Jurkat, Clone E6-1 (cell line): ENCODE measurements at regions not wholly inside any gene's neighbourhood (a gene's known extent, or its start where the extent isn't known, plus 50 kb on each side); places are given as distances from the start of the nearest gene placed in this dataset.
"Not testable (repeated sequence)": the region's sequence is repeated elsewhere in the genome, so short reads cannot be mapped to it uniquely, and the experiment has no call there.

Source experiments
- DNase-seq: peaks from one replicate; pipeline ENCODE4 v3.0.0-alpha.2; 2011; ENCODE audit warnings: low read depth, low spot score
- H3K4me3 ChIP-seq: 2 replicates; pipeline ENCODE4 v1.5.1; 2011; ENCODE audit warnings: mild to moderate bottlenecking, low read length, control low read depth, moderate library complexity

- no peak overlapping the region for H3K4me3 ChIP-seq
- DNase-seq: no peak
Measured at GRCh38 chr4:170231377-170231776, 141.6 kb upstream of the AADAT start.

DNA sequence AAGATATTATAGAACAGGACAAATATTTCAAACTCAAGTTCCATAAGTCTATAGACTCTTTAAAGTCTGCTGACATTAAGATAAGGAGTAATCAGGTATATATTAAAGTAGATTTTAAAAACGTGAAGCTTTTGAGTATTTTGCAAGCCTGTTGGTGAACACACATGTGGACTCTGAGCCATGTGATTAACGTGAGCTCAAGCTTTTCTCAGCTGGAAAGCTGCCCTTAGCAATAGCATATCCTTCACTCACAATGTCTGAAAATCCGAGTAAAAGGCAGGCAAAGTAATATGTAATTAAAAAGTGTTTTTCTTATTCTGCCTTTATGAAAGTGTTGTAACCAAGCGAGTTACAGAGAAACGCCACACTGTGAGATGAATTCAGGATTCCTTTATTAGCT is 140.5 kb upstream of the AADAT start:
- no peak for DNase-seq
- no peak overlapping the region for H3K4me3 ChIP-seq

GRCh38 chr4:170229006-170229405 is 139.2 kb upstream of the AADAT start:
- DNase-seq: no peak

DNA sequence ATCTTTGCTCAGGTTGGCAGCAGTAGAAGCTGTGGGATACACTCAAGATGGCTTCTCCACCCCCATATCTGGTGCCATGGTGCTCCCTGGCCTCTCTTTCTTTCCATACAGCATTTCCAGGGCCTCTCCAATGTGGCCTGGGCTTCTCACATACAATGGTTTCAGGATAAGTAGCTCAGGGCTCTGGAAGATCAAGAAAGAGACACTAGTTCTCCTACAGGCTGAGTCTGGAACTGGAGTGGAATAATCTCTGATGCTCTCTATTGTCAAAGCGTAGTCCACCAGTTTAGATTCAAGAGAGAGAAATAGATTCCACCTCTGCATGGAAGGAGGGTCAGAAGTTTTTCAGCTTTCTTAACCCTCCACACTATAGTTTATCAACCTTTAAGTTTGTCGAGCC is 138.2 kb upstream of the AADAT start:
- no peak for DNase-seq
- H3K4me3 ChIP-seq: no peak overlapping the region

More at GRCh38 chr4:170229006-170229405, 139.2 kb upstream of the AADAT start:
- no peak overlapping the region for H3K4me3 ChIP-seq

GRCh38 chr4:170226288-170226687 is 136.5 kb upstream of the AADAT start:
- DNase-seq: no peak
- H3K4me3 ChIP-seq: no peak overlapping the region

DNA sequence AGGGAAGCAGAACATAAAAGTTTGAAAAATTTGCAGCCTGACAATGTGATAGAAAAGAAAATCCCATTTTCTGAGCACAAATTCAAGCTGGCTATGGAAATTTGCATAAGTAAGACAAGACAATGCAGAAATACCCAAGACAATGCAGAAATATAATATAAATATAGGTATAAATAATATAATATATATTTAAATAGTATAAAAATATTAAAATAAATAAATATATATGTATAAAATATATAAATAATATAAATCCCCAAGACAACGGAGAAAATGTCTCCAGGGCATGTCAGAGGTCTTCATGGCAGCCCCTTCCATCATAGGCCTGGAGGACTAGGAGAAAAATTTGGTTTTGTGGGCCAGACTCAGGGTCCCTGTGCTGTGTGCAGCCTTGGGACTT is 125.0 kb upstream of the AADAT start:
- H3K4me3 ChIP-seq: no peak overlapping the region
- no peak for DNase-seq

GRCh38 chr4:170214101-170214500 is 124.3 kb upstream of the AADAT start:
- no peak for DNase-seq
- H3K4me3 ChIP-seq: no peak overlapping the region

DNA sequence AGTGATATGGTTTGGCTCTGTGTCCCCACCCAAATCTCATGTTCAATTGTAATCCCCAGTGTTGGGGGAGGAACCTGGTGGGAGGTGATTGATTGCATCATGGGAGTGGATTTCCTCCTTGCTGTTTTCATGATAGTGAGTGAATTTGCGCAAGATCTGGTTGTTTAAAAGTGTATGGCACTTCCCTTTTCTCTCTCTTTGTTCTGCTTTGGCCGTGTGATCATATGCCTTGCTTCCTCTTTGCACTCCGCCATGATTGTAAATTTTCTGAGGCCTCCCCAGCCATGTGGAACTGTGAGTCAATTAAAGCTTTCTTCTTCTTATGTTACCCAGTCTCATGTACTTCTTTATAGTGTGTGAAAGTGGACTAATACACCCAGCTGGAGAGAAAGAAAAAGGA is 113.0 kb upstream of the AADAT start:
- no peak overlapping the region for H3K4me3 ChIP-seq
- no peak for DNase-seq

DNA sequence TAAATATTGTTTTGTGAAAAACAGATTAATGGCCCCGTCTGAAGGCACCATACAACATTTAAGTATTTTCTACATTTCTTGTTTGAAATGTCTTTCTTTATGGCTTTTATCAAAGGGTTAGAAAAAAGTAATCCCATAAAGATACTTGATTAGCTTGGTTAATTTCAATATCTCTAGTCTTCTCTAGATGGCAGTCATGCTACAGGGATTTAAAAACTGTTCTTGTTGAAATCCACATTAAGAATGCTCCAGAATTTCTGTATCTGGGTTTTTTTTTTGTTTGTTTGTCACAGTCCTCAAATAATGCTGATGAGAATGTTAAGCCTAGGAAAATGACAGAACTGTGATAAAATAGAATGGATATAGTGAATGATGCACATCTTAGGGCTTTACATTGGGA is 109.0 kb upstream of the AADAT start:
- H3K4me3 ChIP-seq: no peak overlapping the region
- DNase-seq: no peak

GRCh38 chr4:170194794-170195193 is 105.0 kb upstream of the AADAT start:
- DNase-seq: not testable (repeated sequence)

GRCh38 chr4:170193496-170193895 is 103.7 kb upstream of the AADAT start:
- DNase-seq: no peak
- no peak overlapping the region for H3K4me3 ChIP-seq

More at GRCh38 chr4:170194794-170195193, 105.0 kb upstream of the AADAT start:
- not testable (repeated sequence) for H3K4me3 ChIP-seq

DNA sequence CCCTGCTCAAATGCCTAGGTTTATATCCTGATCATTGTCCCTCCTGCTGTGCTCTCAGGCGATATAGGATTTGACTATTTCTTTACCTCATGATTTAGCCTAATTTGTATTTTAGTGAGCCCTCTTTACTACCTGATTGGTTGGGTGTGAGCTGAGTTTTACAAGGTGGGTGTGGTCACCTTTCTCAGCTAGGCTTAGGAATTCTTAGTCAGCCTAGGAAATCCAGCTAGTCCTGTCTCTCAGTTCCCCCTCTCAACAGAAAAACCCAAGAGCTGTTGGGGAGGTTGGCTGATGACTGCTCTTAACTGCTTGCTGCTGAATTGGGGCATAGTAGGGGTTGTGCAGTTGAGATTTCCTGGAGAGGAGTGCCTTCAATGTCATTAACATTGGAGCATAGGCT is 100.5 kb upstream of the AADAT start:
- no peak overlapping the region for H3K4me3 ChIP-seq
- DNase-seq: no peak

DNA sequence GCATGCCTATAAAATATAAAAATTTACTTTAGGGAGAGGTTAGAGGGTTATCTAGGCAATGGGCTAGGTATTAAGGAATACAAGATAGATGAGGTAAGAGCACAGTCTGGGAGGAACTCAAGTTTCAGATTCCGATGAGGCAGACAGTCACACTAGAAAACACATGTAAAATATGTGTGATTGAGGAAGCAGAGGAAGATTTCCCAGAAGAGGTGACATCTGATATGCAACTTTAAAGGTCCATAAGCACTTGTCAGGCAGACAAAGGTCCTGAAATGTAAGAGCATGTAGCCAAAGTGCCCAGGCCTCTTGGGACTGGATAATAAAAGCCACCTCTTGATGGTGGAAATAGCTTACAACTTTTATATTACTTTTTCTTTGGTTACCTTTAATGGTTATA is 81.1 kb upstream of the AADAT start:
- DNase-seq: no peak
- H3K4me3 ChIP-seq: no peak overlapping the region

- DNase-seq: no peak
- no peak overlapping the region for H3K4me3 ChIP-seq
Measured at GRCh38 chr4:170169699-170170098, 79.9 kb upstream of the AADAT start.

DNA sequence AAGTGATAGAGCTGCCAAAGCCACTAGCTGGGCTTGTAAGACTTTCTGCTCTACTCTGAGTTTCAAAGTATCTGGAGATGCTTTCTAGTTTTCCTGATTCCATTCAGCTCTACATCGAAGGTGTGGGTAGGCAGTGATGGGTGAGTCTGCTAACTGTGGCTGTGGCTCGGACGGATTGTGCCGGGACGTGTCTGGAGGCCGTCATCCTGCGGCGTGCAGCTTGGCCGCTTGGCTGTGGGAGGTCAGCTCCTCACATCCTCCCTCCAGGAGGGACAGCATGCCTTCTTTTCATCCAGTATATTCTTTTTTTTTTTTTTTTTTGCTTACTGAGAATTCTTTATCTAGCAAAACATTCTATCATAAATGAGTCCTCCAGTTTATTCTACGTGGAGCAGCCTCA is 77.9 kb upstream of the AADAT start:
- DNase-seq: no peak
- no peak overlapping the region for H3K4me3 ChIP-seq

GRCh38 chr4:170166193-170166592 is 76.4 kb upstream of the AADAT start:
- not testable (repeated sequence) for H3K4me3 ChIP-seq, DNase-seq

- no peak overlapping the region for H3K4me3 ChIP-seq
- DNase-seq: no peak
Measured at GRCh38 chr4:170162416-170162815, 72.7 kb upstream of the AADAT start.

DNA sequence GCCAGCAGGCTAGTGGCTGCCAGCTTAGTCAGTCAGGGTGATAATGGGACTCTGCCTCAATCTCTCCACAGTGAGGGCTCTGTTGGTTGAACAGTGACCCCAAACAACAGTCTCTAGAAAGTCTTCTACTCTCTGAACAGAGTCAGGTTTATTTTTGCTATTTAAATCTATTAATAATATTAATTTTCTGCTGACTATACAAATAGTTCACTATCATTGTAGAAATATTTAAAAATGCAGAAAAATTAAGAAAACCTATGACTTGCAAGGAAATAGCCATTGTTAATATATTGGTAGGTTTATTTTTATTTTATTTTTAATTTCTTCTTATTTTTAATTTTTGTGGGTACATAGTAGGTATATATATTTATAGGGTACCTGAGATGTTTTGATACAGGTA is 67.9 kb upstream of the AADAT start:
- no peak for DNase-seq
- no peak overlapping the region for H3K4me3 ChIP-seq

GRCh38 chr4:170145120-170145519 is 55.4 kb upstream of the AADAT start:
- no peak for DNase-seq
- H3K4me3 ChIP-seq: no peak overlapping the region

DNA sequence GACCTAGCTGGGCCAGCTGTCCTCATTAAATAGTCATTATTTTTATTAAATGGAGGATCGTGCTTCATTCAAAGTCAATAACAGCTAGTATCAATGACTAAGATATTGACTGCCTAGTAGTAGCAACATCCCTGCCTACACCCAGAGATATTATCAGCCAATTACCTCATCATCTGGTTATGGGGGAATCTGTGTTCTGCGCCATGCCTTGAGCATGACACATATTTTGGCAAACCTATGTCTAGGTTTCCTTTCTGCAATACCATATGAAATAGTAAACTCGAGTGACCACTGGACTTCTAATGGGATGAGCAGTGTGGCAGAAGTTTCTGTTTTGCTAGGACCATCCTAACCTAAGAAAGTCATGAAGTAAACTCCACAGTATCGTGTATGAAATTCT is 50.0 kb upstream of the AADAT start:
- DNase-seq: no peak
- H3K4me3 ChIP-seq: no peak overlapping the region
